IMR-90 (cell line): ENCODE measurements at regions not wholly inside any gene's neighbourhood (a gene's known extent, or its start where the extent isn't known, plus 50 kb on each side); places are given as distances from the start of the nearest gene placed in this dataset.

Experiments
- ATAC-seq: fragments of 200-7000 bp; cut with Tn5 transposase; 2 replicates; pipeline ENCODE4 v1.9.1; 2020; ENCODE audit warnings: low read depth, mild to moderate bottlenecking, moderate library complexity
- BruUV-seq: library from RNA; stranded (reverse); fragments of 400-500 nt; replicated peaks from 2 replicates; lab custom pipeline; 2021; lab: Mats Ljungman, UMichigan
- CTCF ChIA-PET: fragments of 300-600 bp; formaldehyde crosslinking; extraction: SDS; loops from one replicate; lab custom pipeline; 2021; ENCODE audit warnings: antibody characterized with exemption; lab: Yijun Ruan, JAX
- POLR2A ChIA-PET: fragments of 300-600 bp; sonication (Branson Sonifier 250); formaldehyde crosslinking; loops from one replicate; lab custom pipeline; 2022; ENCODE audit warnings: antibody characterized with exemption; ENCODE audit not compliant: unreplicated experiment; lab: Charles Lee
- DNase-seq: peaks from one replicate; pipeline ENCODE4 v3.0.0; 2013
- H2AFZ ChIP-seq: replicated peaks from 2 replicates; pipeline ENCODE3; 2013; ENCODE audit warnings: low read length, mild to moderate bottlenecking; ENCODE audit not compliant: poor library complexity
- H2AK5ac ChIP-seq: 2 replicates; pipeline ENCODE4 v1.6.1; 2013; ENCODE audit warnings: low read depth, low read length, inconsistent platforms
- H2AK9ac ChIP-seq: replicated peaks from 2 replicates; pipeline ENCODE3; 2013; ENCODE audit warnings: mild to moderate bottlenecking, low read depth, low read length, moderate library complexity; ENCODE audit not compliant: poor library complexity
- H2BK120ac ChIP-seq: 2 replicates; pipeline ENCODE4 v1.6.1; 2013; ENCODE audit warnings: low read depth, low read length, inconsistent platforms
- H2BK15ac ChIP-seq: 3 replicates; pipeline ENCODE4 v1.6.1; 2013; ENCODE audit warnings: low read depth, low read length, inconsistent platforms
- H2BK20ac ChIP-seq: 2 replicates; pipeline ENCODE4 v1.6.1; 2013; ENCODE audit warnings: low read depth, mild to moderate bottlenecking, inconsistent platforms, low read length, moderate library complexity
- H2BK5ac ChIP-seq: 2 replicates; pipeline ENCODE4 v1.6.1; 2013; ENCODE audit warnings: mild to moderate bottlenecking, low read depth, low read length, inconsistent platforms; ENCODE audit not compliant: poor library complexity, severe bottlenecking
- H3K14ac ChIP-seq: replicated peaks from 2 replicates; pipeline ENCODE4 v1.6.1; 2013; ENCODE audit warnings: low read depth, low read length, inconsistent platforms
- H3K18ac ChIP-seq: 2 replicates; pipeline ENCODE4 v1.6.1; 2013; ENCODE audit warnings: low read depth, low read length, control low read depth
- H3K23ac ChIP-seq: 2 replicates; pipeline ENCODE4 v1.6.1; 2013; ENCODE audit warnings: low read depth, low read length, inconsistent platforms
- H3K27ac ChIP-seq: 2 replicates; pipeline ENCODE4 v1.5.1; 2013; ENCODE audit warnings: mild to moderate bottlenecking, control low read depth, low read length; ENCODE audit not compliant: insufficient read depth
- H3K27me3 ChIP-seq: 2 replicates; pipeline ENCODE4 v1.6.1; 2013; ENCODE audit warnings: low read length; ENCODE audit not compliant: control insufficient read depth, insufficient read depth
- H3K36me3 ChIP-seq: 2 replicates; pipeline ENCODE4 v1.6.1; 2013; ENCODE audit warnings: low read length, mixed read lengths; ENCODE audit not compliant: control insufficient read depth, insufficient read depth
- H3K4ac ChIP-seq: 2 replicates; pipeline ENCODE4 v1.6.1; 2013; ENCODE audit warnings: low read depth, low read length, inconsistent platforms
- H3K4me1 ChIP-seq: 2 replicates; pipeline ENCODE4 v1.6.1; 2013; ENCODE audit warnings: low read length, mixed read lengths; ENCODE audit not compliant: control insufficient read depth, insufficient read depth
- H3K4me2 ChIP-seq: 2 replicates; pipeline ENCODE4 v1.6.1; 2013; ENCODE audit warnings: low read depth, mild to moderate bottlenecking, control low read depth, low read length, moderate library complexity
- H3K4me3 ChIP-seq: 2 replicates; pipeline ENCODE4 v1.5.1; 2013; ENCODE audit warnings: low read depth, mild to moderate bottlenecking, control low read depth, low read length, moderate library complexity; ENCODE audit not compliant: insufficient read depth
- H3K56ac ChIP-seq: 2 replicates; pipeline ENCODE4 v1.6.1; 2013; ENCODE audit warnings: low read length, inconsistent platforms; ENCODE audit not compliant: insufficient read depth; ENCODE audit errors: extremely low read depth
- H3K79me1 ChIP-seq, 2 experiments: 2 replicates each; pipeline ENCODE4 v1.6.1; 2013; ENCODE audit warnings: low read length in 2 of 2, inconsistent platforms in 1 of 2, low read depth in 1 of 2
- H3K9ac ChIP-seq: 2 replicates; pipeline ENCODE4 v1.6.1; 2013; ENCODE audit warnings: low read depth, low read length, control low read depth
- H3K9me1 ChIP-seq: 2 replicates; pipeline ENCODE4 v1.6.1; 2013; ENCODE audit warnings: low read length, inconsistent platforms; ENCODE audit not compliant: insufficient read depth
- H3K9me3 ChIP-seq: 2 replicates; pipeline ENCODE4 v1.6.1; 2013; ENCODE audit warnings: low read length; ENCODE audit not compliant: control insufficient read depth, insufficient read depth
- H4K20me1 ChIP-seq: 2 replicates; pipeline ENCODE4 v1.6.1; 2013; ENCODE audit warnings: low read length, inconsistent platforms; ENCODE audit not compliant: insufficient read depth
- H4K5ac ChIP-seq: 2 replicates; pipeline ENCODE4 v1.6.1; 2013; ENCODE audit warnings: mild to moderate bottlenecking, low read depth, low read length, control low read depth
- H4K8ac ChIP-seq, 2 experiments: 2 replicates each; pipeline ENCODE4 v1.6.1; 2013; ENCODE audit warnings: low read depth in 2 of 2, low read length in 2 of 2, control low read depth in 1 of 2, inconsistent platforms in 1 of 2
- H4K91ac ChIP-seq: 2 replicates; pipeline ENCODE4 v1.6.1; 2013; ENCODE audit warnings: low read depth, low read length, inconsistent platforms; ENCODE audit not compliant: insufficient read depth
- BHLHE40 ChIP-seq: fragments of 150-350 bp; IDR thresholded peaks from 2 replicates; pipeline ENCODE4 v1.6.1; 2016; ENCODE audit warnings: mild to moderate bottlenecking, low read depth, low read length
- CEBPB ChIP-seq: IDR thresholded peaks from 2 replicates; pipeline ENCODE4 v1.6.1; 2012; ENCODE audit warnings: low read depth, low read length, improper control_type of control experiment
- CHD1 ChIP-seq: IDR thresholded peaks from 2 replicates; pipeline ENCODE4 v1.6.1; 2012; ENCODE audit warnings: low read depth, low read length, improper control_type of control experiment
- ELK1 ChIP-seq: fragments of 150-350 bp; IDR thresholded peaks from 2 replicates; pipeline ENCODE4 v1.6.1; 2016; ENCODE audit warnings: low read depth, mild to moderate bottlenecking, low read length, moderate library complexity, borderline replicate concordance
- MAFK ChIP-seq: IDR thresholded peaks from 2 replicates; pipeline ENCODE4 v1.6.1; 2012; ENCODE audit warnings: low read depth, low read length, improper control_type of control experiment
- MAZ ChIP-seq: IDR thresholded peaks from 2 replicates; pipeline ENCODE4 v1.6.1; 2012; ENCODE audit warnings: low read depth, mild to moderate bottlenecking, low read length, improper control_type of control experiment, moderate library complexity, borderline replicate concordance
- MXI1 ChIP-seq: IDR thresholded peaks from 2 replicates; pipeline ENCODE4 v1.6.1; 2012; ENCODE audit warnings: low read depth, mild to moderate bottlenecking, low read length, moderate library complexity, borderline replicate concordance
- NFE2L2 ChIP-seq: fragments of 150-350 bp; IDR thresholded peaks from 2 replicates; pipeline ENCODE4 v1.6.1; 2016; ENCODE audit warnings: low read depth, mild to moderate bottlenecking, low read length
- RAD21 ChIP-seq: IDR thresholded peaks from 2 replicates; pipeline ENCODE4 v1.6.1; 2012; ENCODE audit warnings: low read length, improper control_type of control experiment
- RCOR1 ChIP-seq: IDR thresholded peaks from 2 replicates; pipeline ENCODE4 v1.6.1; 2012; ENCODE audit warnings: mild to moderate bottlenecking, low read length, improper control_type of control experiment; ENCODE audit not compliant: insufficient replicate concordance
- RFX5 ChIP-seq: IDR thresholded peaks from 2 replicates; pipeline ENCODE4 v1.8.0; 2012; ENCODE audit warnings: low read depth, mild to moderate bottlenecking, low read length, moderate library complexity
- USF2 ChIP-seq: fragments of 150-350 bp; IDR thresholded peaks from 2 replicates; pipeline ENCODE4 v1.6.1; 2017; ENCODE audit warnings: mild to moderate bottlenecking, antibody characterized with exemption, low read length, low read depth
- WGBS, 2 experiments: methylation state at CpG; one replicate each; pipeline versions ENCODE4 v1.1.5 to v1.1.7; 2013; ENCODE audit warnings: missing lambda C conversion rate in 2 of 2; ENCODE audit not compliant: insufficient read length in 1 of 2; ENCODE audit errors: extremely low coverage in 2 of 2; 5-methylcytosine and 5-hydroxymethylcytosine counted together
- dilution Hi-C: fragments of 300-500 bp; cut with HindIII; formaldehyde crosslinking; loops from one replicate; pipeline ENCODE4 v1.14.3; 2018; ENCODE audit warnings: low sequenced_read_pairs; ENCODE audit not compliant: unreplicated experiment
- in situ Hi-C: fragments of 300-500 bp; cut with MboI; formaldehyde crosslinking; loops from 3 replicates; pipeline ENCODE4 v1.14.3; 2019; ENCODE audit warnings: low sequenced_read_pairs, inconsistent platforms, mixed read lengths
- intact Hi-C: fragments of 100-400 bp; cut with micrococcal nuclease; formaldehyde crosslinking; loops from 2 replicates; pipeline ENCODE4 v1.10.0; 2022
- TF ChIP-seq, protein P1 (sequence below): conservative IDR thresholded peaks from 2 replicates; pipeline ENCODE4 v1.5.1; 2012; ENCODE audit warnings: mild to moderate bottlenecking, low read depth, low read length, improper control_type of control experiment

GRCh38 chr10:83680470-83680891, 458.8 kb upstream of the GHITM start:
- Histone ChIP-seq H3K9ac (no peak overlapping the region), H3K23ac (no peak overlapping the region), H2BK5ac (no peak overlapping the region), H3K4me1 (no peaks in the 10 kb centered on the region), H3K4me3 (no peak overlapping the region), H2AK9ac (no peak overlapping the region), H3K56ac (no peak overlapping the region), H3K36me3 (no peaks in the 10 kb centered on the region), H3K27ac (no peak overlapping the region), H3K9me3 (peaks cover 7% of the 10 kb centered on the region), H2AK5ac (no peak overlapping the region), H2BK20ac (no peak overlapping the region), H3K9me1 (no peaks in the 10 kb centered on the region), H4K5ac (no peak overlapping the region), H3K18ac (no peak overlapping the region), H4K91ac (no peak overlapping the region), H4K20me1 (no peaks in the 10 kb centered on the region), H3K14ac (no peak overlapping the region), H2AFZ (no peak overlapping the region), H2BK15ac (no peak overlapping the region), H3K79me1 (no peaks in the 10 kb centered on the region), H3K27me3 (no peaks in the 10 kb centered on the region), H3K4me2 (no peak overlapping the region), H2BK120ac (no peak overlapping the region), H3K4ac (no peak overlapping the region), H4K8ac (no peak overlapping the region)
- WGBS, 2 experiments: 60% methylated on average over 2 of the region's 7 CpGs; no CpG with 5 or more reads in 1 of the 2 experiments
- DNase-seq: no peak
- dilution Hi-C loops: no loop called here
- no peak for ATAC-seq
- in situ Hi-C loops: no loop called here
- TF ChIP-seq MAFK (no peak), MXI1 (no peak), MAZ (no peak), ELK1 (no peak), RAD21 (no peak), USF2 (no peak), CHD1 (no peak), BHLHE40 (no peak), RCOR1 (no peak), RFX5 (no peak), NFE2L2 (no peak), CEBPB (no peak)
- TF ChIP-seq, protein P1, sequence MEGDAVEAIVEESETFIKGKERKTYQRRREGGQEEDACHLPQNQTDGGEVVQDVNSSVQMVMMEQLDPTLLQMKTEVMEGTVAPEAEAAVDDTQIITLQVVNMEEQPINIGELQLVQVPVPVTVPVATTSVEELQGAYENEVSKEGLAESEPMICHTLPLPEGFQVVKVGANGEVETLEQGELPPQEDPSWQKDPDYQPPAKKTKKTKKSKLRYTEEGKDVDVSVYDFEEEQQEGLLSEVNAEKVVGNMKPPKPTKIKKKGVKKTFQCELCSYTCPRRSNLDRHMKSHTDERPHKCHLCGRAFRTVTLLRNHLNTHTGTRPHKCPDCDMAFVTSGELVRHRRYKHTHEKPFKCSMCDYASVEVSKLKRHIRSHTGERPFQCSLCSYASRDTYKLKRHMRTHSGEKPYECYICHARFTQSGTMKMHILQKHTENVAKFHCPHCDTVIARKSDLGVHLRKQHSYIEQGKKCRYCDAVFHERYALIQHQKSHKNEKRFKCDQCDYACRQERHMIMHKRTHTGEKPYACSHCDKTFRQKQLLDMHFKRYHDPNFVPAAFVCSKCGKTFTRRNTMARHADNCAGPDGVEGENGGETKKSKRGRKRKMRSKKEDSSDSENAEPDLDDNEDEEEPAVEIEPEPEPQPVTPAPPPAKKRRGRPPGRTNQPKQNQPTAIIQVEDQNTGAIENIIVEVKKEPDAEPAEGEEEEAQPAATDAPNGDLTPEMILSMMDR: no peak
- ChIA-PET POLR2A (no interaction called here), CTCF (no interaction called here)
- BruUV-seq: no TSS peak
- intact Hi-C loops: no loop called here
